Tibial nerve (tissue), 4 donors: ENCODE measurements at regions not wholly inside any gene's neighbourhood (a gene's known extent, or its start where the extent isn't known, plus 50 kb on each side); places are given as distances from the start of the nearest gene placed in this dataset.
A peak's percentile ranks its signal among the peaks of the same experiment; 100 is the strongest.
"Not testable (repeated sequence)": the region's sequence is repeated elsewhere in the genome, so short reads cannot be mapped to it uniquely, and the experiment has no call there.

Source experiments
- DNase-seq, 2 donors: peaks; one replicate each; pipeline ENCODE4 v3.0.0-alpha.2; 2019; ENCODE audit warnings: low spot score in 2 of 2
- H3K27ac ChIP-seq, 4 donors: fragments of 200-600 bp; sonication (generic) in 3 of 4; one replicate each; pipeline ENCODE4 v1.5.1; 2017 to 2019; ENCODE audit warnings: mild to moderate bottlenecking in 1 of 4
- H3K27me3 ChIP-seq, 2 donors: fragments of 200-600 bp; sonication (generic) in 1 of 2; one replicate each; pipeline versions ENCODE4 v1.5.1 to v1.6.0; 2017 to 2019
- H3K36me3 ChIP-seq, 3 donors: fragments of 200-600 bp; sonication (generic); one replicate each; pipeline ENCODE4 v1.5.1; 2018 to 2019
- H3K4me1 ChIP-seq, 4 donors: fragments of 200-600 bp; sonication (generic) in 3 of 4; one replicate each; pipeline ENCODE4 v1.5.1; 2017 to 2019
- H3K4me3 ChIP-seq, 4 donors: fragments of 200-600 bp; sonication (generic) in 3 of 4; one replicate each; pipeline ENCODE4 v1.5.1; 2017 to 2019; ENCODE audit warnings: mild to moderate bottlenecking in 1 of 4, moderate library complexity in 1 of 4
- H3K9me3 ChIP-seq, 4 donors: fragments of 200-600 bp; sonication (generic) in 3 of 4; one replicate each; pipeline ENCODE4 v1.5.1; 2017 to 2019
- EP300 ChIP-seq, 2 donors: sonication (generic); formaldehyde crosslinking; IDR thresholded peaks; one replicate each; pipeline ENCODE4 v1.6.1; 2017; ENCODE audit warnings: antibody characterized with exemption in 2 of 2, mild to moderate bottlenecking in 1 of 2
- WGBS, 2 donors: methylation state at CpG; one replicate each; pipeline ENCODE4 v1.1.5; 2018; 5-methylcytosine and 5-hydroxymethylcytosine counted together
- TF ChIP-seq, protein P1 (sequence below), 5 experiments: fragments of 200-600 bp in 3 of 5; fragments of 450-650 bp in 2 of 5; sonication (generic) in 3 of 5; IDR thresholded peaks; one replicate each; pipeline ENCODE4 v1.5.1; 2016 to 2019; ENCODE audit warnings: antibody characterized with exemption in 5 of 5, mild to moderate bottlenecking in 3 of 5, moderate library complexity in 2 of 5

- H3K4me1 ChIP-seq, H3K36me3 ChIP-seq, H3K4me3 ChIP-seq, H3K27me3 ChIP-seq, H3K27ac ChIP-seq, H3K9me3 ChIP-seq, DNase-seq: not testable (repeated sequence)
- 47 to 62% methylated on average over 2 of the region's 2 CpGs for WGBS, 2 donors
Observed at GRCh38 chr2:132300592-132301378, 115.8 kb upstream of the GPR39 start.

DNA sequence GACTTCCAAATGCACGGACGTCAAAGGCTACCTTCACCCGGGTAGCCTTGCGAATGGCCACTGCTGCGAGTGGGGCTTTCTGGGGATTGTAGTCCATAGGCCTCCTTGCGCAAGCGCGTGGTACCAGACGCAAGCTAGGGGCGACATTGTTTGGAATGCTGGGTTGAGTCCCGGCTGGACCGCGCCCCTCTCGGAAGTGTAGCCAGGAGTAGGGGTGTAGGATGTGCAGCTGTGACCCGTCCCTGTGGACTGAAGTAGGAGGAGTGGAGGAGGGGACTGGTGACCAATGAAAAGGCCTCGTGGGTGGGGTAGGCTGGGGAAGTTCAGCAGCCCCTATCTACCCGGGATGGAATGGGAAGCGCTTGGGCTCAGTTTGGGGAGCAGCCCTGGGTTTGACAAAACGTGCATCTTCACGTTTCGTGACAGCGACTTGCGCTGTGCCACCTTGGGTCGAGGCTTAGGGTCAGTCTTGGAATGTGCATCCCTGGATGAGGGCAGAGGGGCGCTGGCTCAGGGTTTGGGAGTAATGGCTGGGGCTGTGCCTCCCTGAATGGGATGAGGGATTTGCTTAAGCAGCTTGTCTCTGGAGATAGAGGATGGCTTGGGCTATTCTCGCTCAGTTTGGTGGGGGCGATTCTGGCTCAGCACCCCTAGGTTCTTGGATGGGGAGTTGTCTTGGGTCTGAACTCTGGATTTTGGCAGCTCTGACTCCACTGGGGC, 111.8 kb upstream of the GPR39 start:
- H3K27ac ChIP-seq: peak overlapping the region in 2 of 4 donors; percentile 36 to 52
- DNase-seq: peak; percentile 58 to 66
- 5 to 7% methylated on average over 22 to 26 of the region's 27 CpGs for WGBS, 2 donors
- TF ChIP-seq, protein P1, sequence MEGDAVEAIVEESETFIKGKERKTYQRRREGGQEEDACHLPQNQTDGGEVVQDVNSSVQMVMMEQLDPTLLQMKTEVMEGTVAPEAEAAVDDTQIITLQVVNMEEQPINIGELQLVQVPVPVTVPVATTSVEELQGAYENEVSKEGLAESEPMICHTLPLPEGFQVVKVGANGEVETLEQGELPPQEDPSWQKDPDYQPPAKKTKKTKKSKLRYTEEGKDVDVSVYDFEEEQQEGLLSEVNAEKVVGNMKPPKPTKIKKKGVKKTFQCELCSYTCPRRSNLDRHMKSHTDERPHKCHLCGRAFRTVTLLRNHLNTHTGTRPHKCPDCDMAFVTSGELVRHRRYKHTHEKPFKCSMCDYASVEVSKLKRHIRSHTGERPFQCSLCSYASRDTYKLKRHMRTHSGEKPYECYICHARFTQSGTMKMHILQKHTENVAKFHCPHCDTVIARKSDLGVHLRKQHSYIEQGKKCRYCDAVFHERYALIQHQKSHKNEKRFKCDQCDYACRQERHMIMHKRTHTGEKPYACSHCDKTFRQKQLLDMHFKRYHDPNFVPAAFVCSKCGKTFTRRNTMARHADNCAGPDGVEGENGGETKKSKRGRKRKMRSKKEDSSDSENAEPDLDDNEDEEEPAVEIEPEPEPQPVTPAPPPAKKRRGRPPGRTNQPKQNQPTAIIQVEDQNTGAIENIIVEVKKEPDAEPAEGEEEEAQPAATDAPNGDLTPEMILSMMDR (IDR thresholded peaks at IDR 0.05): peak in 2 of 5 experiments; percentile 29 to 30
- TF ChIP-seq EP300 (IDR thresholded peaks at IDR 0.05): peak in 1 of 2 donors; percentile 30
- H3K9me3 ChIP-seq, H3K27me3 ChIP-seq, H3K4me1 ChIP-seq, H3K36me3 ChIP-seq: not testable (repeated sequence)
- peak overlapping the region; percentile 2 to 48 (median 18) for H3K4me3 ChIP-seq

- 64 to 67% methylated on average over 2 of the region's 2 CpGs for WGBS, 2 donors
- not testable (repeated sequence) for H3K27ac ChIP-seq, DNase-seq, H3K4me1 ChIP-seq, H3K27me3 ChIP-seq, H3K36me3 ChIP-seq, H3K9me3 ChIP-seq, H3K4me3 ChIP-seq
Observed at GRCh38 chr2:132307613-132308198, 108.9 kb upstream of the GPR39 start.

DNA sequence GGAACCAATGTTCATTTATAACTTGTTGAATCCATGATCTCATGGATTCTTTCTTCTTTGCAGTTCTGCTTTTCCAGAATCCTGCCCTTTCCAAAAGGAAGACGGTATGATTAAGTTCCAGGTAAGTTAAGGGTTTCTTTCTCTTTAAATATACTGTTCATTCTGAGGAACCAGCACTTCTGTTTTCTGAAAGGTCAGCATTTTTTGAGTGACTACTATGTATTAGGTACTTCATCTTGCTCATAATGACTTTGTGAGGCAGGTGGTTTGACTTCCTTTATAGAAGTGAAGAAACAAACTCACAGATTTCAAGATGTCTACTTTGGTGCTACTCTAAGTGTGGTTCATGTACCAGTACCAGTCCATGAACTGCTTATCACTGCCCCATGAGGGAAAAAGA, 107.4 kb upstream of the GPR39 start:
- DNase-seq, H3K4me3 ChIP-seq, H3K4me1 ChIP-seq, H3K27me3 ChIP-seq, H3K36me3 ChIP-seq, H3K27ac ChIP-seq, H3K9me3 ChIP-seq: not testable (repeated sequence)
- 77 to 89% methylated on average over 1 of the region's 1 CpG for WGBS, 2 donors

DNA sequence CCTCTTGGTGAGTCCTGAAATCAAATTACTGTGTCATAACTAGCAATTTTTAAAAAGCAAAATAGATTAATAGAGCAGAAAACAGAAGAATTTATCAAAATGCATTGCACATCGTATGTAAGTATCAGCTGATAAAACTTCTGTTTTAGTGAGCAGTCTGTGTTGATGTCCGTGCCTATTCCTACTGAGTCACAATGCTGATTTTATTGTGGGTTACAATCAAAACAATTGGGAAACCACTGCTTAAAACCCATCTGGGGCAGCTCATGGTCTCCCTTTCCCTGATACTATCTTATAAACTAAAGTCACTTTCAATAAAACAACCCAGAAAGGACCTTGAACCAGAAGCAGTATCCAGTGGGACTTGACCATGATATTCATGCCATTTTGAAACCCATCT, 101.1 kb upstream of the GPR39 start:
- H3K4me1 ChIP-seq, DNase-seq, H3K4me3 ChIP-seq, H3K27me3 ChIP-seq, H3K27ac ChIP-seq, H3K36me3 ChIP-seq, H3K9me3 ChIP-seq: not testable (repeated sequence)
- WGBS, 2 donors: 70 to 74% methylated on average over 2 of the region's 2 CpGs

GRCh38 chr2:132317026-132317680, 99.5 kb upstream of the GPR39 start:
- not testable (repeated sequence) for H3K4me3 ChIP-seq, H3K27ac ChIP-seq, H3K9me3 ChIP-seq, DNase-seq, H3K4me1 ChIP-seq, H3K36me3 ChIP-seq, H3K27me3 ChIP-seq
- WGBS, 2 donors: 93 to 95% methylated on average over 6 of the region's 6 CpGs

DNA sequence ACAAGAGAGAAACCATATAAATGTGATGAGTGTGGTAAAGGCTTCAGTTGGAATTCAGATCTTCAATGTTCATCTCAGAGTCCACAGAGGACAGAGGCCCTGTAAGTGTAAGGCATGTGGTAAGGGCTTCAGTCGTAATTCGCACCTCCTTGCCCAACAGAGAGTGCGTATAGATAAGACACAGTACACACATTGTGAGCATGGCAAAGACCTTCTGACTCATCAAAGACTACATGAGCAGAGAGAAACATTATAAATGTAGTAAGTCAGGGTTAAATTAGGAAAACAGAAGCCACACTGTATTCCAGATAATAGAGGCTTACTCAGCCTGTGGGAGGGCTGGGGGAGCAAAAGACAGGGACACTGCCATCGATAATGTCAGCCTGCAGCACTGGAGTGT, 98.1 kb upstream of the GPR39 start:
- not testable (repeated sequence) for H3K4me3 ChIP-seq, DNase-seq, H3K36me3 ChIP-seq, H3K27ac ChIP-seq, H3K27me3 ChIP-seq, H3K9me3 ChIP-seq, H3K4me1 ChIP-seq
- 46 to 47% methylated on average over 4 of the region's 4 CpGs for WGBS, 2 donors

- not testable (repeated sequence) for H3K9me3 ChIP-seq, H3K4me1 ChIP-seq, H3K27ac ChIP-seq, H3K27me3 ChIP-seq, H3K36me3 ChIP-seq, H3K4me3 ChIP-seq, DNase-seq
- WGBS, 2 donors: 17 to 44% methylated on average over 1 of the region's 1 CpG
Observed at GRCh38 chr2:132324005-132324404, 92.6 kb upstream of the GPR39 start.

DNA sequence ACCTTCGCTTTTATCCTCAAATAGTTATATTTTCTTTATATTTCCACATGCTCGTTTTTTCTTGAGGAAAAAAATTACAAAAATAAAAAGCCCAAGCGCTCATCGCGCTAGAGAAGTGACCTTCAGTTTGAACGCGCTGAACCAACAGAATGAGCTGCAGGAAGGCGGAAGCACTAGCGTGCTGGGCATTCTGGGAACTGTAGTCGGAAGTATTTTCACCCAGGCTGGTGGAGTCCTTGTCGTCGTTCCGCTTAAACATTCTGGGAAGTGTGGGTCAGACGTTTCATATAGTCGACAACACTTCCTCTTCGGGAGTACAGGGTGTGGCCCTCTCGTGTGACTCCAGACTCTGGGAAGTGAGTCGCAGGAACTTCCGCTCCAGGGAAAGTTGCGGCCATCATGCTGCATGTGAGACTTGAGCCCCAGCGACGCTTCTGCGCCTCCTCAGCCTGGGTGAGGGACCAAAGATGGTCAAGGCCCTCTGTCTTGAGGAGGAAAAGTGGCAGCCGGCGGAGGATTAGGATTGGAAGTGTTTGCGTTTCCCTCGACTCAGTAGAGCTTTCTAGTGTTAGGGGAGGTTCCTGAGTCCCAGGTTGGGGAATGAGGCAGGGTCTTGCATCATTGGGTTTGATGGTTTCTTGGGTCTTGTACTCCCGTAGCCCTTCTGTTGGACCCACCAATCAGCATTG, 84.1 kb upstream of the GPR39 start:
- H3K9me3 ChIP-seq, H3K27ac ChIP-seq, H3K36me3 ChIP-seq, DNase-seq, H3K27me3 ChIP-seq, H3K4me3 ChIP-seq, H3K4me1 ChIP-seq: not testable (repeated sequence)
- 67 to 69% methylated on average over 26 to 28 of the region's 28 CpGs for WGBS, 2 donors

DNA sequence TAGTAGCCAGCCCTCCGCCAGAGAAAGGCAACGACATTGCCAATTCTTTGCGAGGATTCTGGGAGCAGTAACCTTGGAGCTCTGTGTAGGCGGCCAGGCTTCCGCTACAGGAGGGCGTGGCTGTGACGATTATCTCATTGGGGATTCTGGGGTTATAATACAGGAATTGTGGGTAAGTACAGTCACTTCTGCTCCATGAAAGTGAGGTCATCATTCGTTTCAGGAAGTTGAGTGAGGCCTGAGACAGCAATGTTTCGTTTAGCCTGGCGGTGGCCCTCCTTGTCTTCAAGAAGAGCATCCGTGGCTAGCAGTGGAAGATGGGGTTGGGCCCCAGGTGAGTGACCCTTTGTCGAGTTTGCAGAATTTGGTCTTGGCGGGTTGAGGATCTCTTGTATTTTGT, 79.5 kb upstream of the GPR39 start:
- H3K27ac ChIP-seq, H3K36me3 ChIP-seq, DNase-seq, H3K4me1 ChIP-seq, H3K27me3 ChIP-seq, H3K9me3 ChIP-seq, H3K4me3 ChIP-seq: not testable (repeated sequence)
- 83% methylated on average over 12 to 13 of the region's 13 CpGs for WGBS, 2 donors

- not testable (repeated sequence) for H3K36me3 ChIP-seq, H3K27me3 ChIP-seq
- 50 to 80% methylated on average over 1 to 2 of the region's 5 CpGs for WGBS, 2 donors
Observed at GRCh38 chr2:132337844-132338243, 78.8 kb upstream of the GPR39 start.

More at GRCh38 chr2:132337844-132338243, 78.8 kb upstream of the GPR39 start:
- H3K27ac ChIP-seq, H3K9me3 ChIP-seq, H3K4me1 ChIP-seq, H3K4me3 ChIP-seq, DNase-seq: not testable (repeated sequence)
